Hematopoietic multipotent progenitor cell treated with erythropoietin and hydrocortisone succinate and interleukin-3 and kit ligand, for 6 days (in vitro differentiated cells): ENCODE measurements at regions not wholly inside any gene's neighbourhood (a gene's known extent, or its start where the extent isn't known, plus 50 kb on each side); places are given as distances from the start of the nearest gene placed in this dataset.
"Not testable (repeated sequence)": the region's sequence is repeated elsewhere in the genome, so short reads cannot be mapped to it uniquely, and the experiment has no call there.

ENCODE experiments used
- DNase-seq: peaks from one replicate; pipeline ENCODE4 v3.0.0-alpha.2; 2015

GRCh38 chr2:175450029-175450760, 268.7 kb upstream of the ATP5MC3 start:
- DNase-seq = no peak

- DNase-seq = no peak
Observed at GRCh38 chr2:175449616-175450015, 268.1 kb upstream of the ATP5MC3 start.

GRCh38 chr2:175446201-175446600, 264.7 kb upstream of the ATP5MC3 start:
- no peak for DNase-seq

DNA sequence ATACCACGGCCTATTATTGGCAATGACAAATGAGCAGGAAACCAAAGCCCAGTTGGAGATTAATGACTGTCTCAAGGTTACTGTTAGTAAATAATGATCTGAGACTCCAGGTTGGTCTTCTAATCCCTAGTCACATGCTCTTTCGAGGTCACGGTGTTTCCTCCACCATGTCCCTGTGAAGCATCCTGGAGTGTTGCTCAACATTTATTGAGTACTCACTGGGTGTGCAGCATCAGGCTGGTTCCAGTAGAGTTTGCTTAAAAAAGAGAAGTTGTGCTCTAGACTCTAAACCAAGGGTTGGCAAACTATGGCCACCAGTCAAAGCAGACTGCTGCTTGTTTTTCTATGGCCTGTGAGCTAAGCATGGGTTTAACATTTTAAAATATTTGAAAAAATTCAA, 263.8 kb upstream of the ATP5MC3 start:
- peak; percentile 38 for DNase-seq

DNA sequence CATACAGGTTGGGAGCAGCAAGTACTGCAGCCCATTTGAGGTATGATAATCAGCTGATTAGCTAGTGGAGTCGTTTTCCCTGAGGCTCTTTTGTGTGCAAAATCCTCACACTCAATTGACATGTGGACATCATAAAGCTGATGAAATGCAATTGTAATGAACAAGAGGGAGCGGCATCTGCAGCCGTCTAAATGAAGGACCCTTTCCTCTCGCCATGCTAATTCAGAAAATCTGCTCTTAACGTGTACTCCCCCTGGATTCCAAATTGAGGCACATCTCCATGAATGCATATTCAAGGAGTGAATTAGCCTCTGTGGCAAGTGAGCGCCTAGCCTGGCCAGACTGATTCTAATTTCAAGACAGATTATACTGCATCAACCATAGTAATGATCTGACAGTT, 260.9 kb upstream of the ATP5MC3 start:
- DNase-seq = no peak

- no peak for DNase-seq
Observed at GRCh38 chr2:175441181-175441761, 259.8 kb upstream of the ATP5MC3 start.

- no peak for DNase-seq
Observed at GRCh38 chr2:175439416-175439815, 257.9 kb upstream of the ATP5MC3 start.

GRCh38 chr2:175437167-175437566, 255.7 kb upstream of the ATP5MC3 start:
- no peak for DNase-seq

GRCh38 chr2:175436076-175436475, 254.6 kb upstream of the ATP5MC3 start:
- no peak for DNase-seq

DNA sequence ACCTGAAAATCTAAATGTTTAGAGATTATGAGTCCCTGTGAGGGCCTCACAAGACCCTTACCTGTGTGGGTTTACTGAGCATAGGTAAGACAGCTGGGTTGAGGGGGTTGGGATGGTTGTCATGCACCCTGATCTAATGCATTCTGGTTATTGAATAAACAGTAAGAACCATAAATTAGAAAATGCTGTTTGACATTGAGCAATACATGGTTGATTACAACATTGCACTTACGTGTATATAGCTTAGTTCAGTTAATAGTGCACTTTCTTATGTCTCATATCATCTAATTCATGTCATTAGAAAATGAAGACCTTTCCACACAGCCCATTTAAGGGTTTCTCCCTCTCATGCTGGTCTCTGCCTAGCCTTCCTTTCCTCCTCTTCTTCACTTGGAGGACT, 253.5 kb upstream of the ATP5MC3 start:
- peak; percentile 3 for DNase-seq

- no peak for DNase-seq
Observed at GRCh38 chr2:175432793-175433192, 251.3 kb upstream of the ATP5MC3 start.

- no peak for DNase-seq
Observed at GRCh38 chr2:175432021-175432420, 250.5 kb upstream of the ATP5MC3 start.

- DNase-seq = no peak
Observed at GRCh38 chr2:175431101-175431946, 249.8 kb upstream of the ATP5MC3 start.

- DNase-seq = no peak
Observed at GRCh38 chr2:175430236-175430635, 248.7 kb upstream of the ATP5MC3 start.

DNA sequence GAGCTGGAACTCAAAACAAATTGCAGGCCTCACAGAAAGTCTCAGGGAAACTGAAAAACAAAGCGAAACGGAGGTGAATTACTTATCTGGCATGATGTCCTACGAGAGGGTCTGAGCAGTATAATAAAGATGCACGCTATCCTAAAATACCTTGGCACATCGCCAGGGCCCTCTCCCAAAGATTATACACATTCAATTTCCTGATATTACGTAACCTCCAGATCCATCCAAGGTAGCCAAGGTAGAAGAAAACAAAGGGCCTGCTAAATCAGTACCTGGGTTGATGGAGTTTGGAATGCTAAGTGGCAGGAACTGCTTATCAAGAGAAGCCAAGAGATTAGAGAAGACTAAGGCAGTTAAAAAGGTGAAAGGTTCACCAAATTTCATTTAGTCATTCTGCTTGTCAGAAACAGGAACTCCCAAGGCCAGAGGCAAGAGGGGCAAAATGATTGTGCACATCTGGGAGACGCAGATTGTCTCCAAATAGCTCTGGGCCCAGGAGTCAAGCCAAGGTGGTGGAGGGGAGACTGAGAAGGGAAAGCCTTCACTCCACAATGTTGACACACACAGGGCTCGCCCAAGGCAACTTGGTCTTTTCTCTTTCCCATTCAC, 236.8 kb upstream of the ATP5MC3 start:
- DNase-seq = peak; percentile 29

DNA sequence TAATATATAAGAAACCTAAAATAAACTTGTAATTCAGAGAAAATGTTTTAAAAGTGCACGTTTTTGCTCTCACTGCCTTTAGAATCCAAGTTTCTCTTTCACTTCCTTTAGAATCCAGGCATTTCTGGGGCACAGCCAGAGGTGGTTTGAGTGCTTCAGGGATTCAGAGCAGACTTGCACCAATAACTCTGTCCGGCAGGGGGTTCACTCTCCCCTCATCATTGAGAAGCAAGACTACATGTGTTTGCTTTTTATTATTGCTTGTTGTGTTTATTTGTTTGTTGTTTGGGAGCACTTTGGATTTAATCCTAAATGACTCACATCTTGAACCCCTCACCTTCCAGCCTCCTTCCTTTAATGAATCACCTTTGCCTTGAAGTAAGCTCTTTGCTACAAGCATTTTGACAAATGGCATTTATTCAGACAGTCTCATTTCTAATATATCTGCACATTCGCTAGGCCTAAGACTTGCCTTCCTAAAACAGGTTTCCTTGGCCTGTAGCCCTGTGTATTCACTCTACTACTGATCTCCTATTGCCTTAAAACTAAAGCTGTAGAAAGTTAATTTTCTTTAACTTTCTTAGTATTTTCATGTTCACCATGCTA, 233.5 kb upstream of the ATP5MC3 start:
- peak; percentile 45 for DNase-seq

DNA sequence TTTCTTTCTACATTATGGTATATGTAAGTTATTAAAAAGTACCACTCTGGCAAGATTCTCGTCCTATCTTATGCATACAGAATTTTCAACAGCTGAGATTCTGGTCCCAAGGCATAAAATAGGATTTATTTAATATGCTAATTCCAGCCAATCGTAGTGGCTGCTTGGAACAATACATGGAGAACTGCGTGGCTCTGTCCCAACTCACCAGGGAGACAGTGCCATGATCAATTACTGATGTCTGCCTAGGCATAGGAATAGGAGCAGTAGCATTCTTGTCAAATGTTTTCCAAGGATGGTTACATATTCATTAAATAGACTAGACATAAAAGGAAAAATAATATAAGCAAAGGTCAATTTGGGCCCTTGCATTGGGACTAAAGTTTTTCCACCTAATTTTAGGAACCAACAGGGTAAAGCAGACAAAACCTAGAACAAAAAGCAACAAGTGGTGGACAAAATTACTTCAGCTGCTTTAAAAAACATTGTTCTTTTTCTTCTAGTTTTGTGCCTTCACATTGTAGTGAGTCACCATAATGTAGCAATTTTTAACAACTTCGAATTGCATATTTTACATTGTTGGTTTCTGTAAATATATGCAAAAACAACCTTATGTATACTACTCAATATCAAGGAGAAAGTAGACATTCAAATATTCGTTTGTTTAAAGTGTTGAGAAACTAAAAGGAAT, 232.8 kb upstream of the ATP5MC3 start:
- DNase-seq = no peak

DNA sequence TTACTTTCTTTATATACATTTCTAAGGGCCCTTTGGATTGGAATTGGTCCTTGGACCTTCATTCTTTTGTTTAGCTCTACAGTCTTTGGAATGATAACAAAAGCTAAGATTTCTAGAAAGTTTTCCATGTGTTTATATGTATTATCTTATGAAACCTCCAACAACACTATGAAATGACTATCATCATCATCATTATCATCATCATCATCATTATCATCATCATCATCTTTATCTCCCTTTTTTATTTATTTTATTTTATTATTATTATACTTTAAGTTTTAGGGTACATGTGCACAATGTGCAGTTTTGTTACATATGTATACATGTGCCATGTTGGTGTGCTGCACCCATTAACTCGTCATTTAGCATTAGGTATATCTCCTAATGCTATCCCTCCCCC, 229.4 kb upstream of the ATP5MC3 start:
- DNase-seq = not testable (repeated sequence)

DNA sequence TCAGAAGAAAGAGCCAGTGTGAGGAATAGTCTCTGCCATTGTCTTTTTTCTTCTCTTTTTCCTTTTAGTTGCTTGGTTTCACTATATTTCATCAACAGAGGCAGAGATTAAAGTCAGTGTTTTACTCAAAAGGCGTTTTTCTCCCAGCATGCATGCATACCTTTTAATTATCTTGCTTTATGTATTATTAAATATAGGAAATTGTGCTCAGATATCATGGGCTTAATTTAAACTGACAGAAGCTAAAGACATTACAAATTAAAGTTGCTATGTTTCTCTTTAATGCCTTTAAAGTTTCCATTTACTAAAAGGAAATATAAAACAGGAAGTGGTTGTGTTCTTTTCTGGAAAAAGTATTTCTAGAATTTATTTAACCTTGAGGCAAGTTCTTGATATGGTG, 223.3 kb upstream of the ATP5MC3 start:
- DNase-seq = no peak

DNA sequence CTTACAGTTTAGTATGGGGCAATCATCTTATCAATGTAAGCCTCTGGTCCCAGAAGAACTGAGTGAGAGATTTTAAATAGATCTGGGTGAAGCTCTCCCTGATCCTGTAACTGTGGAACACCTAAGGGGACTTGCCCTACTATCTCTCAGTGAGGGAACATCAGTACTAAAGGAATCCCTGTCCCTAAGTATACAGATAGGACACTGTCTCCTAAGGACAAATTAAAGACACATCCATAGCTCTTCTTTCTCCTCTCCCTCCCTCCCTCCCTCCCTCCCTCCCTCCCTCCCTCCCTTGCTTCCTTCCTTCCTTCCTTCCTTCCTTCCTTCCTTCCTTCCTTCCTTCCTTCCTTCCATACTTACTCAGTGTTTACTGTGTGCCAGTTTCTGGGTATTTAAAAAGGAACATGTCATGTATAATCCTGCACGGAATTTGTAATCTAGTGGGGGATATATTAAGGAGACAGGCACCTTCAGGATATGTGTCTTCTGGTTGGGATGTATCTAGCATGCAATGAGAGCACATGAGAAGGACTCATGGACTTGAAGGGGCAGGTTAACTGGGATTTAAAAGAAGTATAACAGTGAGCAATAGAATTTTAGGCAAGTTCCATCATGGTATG, 222.2 kb upstream of the ATP5MC3 start:
- DNase-seq = no peak

GRCh38 chr2:175402571-175402970, 221.1 kb upstream of the ATP5MC3 start:
- DNase-seq = no peak

DNA sequence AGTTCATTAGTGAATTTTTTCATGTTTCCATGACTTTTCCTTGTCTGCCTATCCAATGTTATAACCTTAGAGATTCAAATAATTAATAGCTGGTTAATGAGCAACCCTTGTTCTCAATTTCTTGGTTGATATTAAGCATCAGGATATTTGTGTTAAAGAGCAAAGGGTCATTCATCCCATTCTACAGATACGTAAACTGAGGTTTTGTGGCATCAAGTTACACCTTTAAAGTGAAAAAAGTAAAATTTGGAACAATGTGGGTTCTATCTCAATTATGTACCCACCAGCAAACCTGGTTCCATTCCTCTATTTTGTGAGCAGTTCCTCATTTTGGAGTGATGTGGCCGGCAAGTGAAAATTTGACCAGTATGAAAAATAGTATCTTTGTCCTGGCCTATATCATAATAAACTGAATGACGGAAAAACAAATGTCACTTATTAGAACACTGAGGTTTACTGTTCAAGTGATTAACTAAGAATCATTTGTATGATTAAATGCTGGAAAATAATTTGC, 220.5 kb upstream of the ATP5MC3 start:
- DNase-seq = no peak
